AG08396 (cell line): ENCODE measurements at regions not wholly inside any gene's neighbourhood (a gene's known extent, or its start where the extent isn't known, plus 50 kb on each side); places are given as distances from the start of the nearest gene placed in this dataset.

Experiments
- DNase-seq: peaks from one replicate; pipeline ENCODE4 v3.0.0; 2012; ENCODE audit warnings: low spot score, mixed read lengths

GRCh38 chr18:2172881-2173280 lies 398.4 kb downstream of the METTL4 start:
- DNase-seq: no peak

- DNase-seq: peak; percentile 72
Observed at GRCh38 chr18:2173486-2173885, 397.8 kb downstream of the METTL4 start.

- DNase-seq: no peak
Observed at GRCh38 chr18:2178036-2178435, 393.3 kb downstream of the METTL4 start.

GRCh38 chr18:2179498-2180183 lies 391.7 kb downstream of the METTL4 start:
- no peak for DNase-seq

GRCh38 chr18:2180586-2180985 lies 390.7 kb downstream of the METTL4 start:
- DNase-seq: no peak

GRCh38 chr18:2183432-2183831 lies 387.9 kb downstream of the METTL4 start:
- DNase-seq: no peak

GRCh38 chr18:2186967-2187366 lies 384.3 kb downstream of the METTL4 start:
- no peak for DNase-seq

- no peak for DNase-seq
Observed at GRCh38 chr18:2188258-2188657, 383.0 kb downstream of the METTL4 start.

- DNase-seq: no peak
Observed at GRCh38 chr18:2191180-2191790, 380.0 kb downstream of the METTL4 start.

GRCh38 chr18:2192562-2192961 lies 378.7 kb downstream of the METTL4 start:
- no peak for DNase-seq

GRCh38 chr18:2197946-2198345 lies 373.4 kb downstream of the METTL4 start:
- DNase-seq: no peak

- DNase-seq: no peak
Observed at GRCh38 chr18:2199060-2199459, 372.2 kb downstream of the METTL4 start.

- no peak for DNase-seq
Observed at GRCh38 chr18:2201036-2201600, 370.2 kb downstream of the METTL4 start.

- no peak for DNase-seq
Observed at GRCh38 chr18:2204736-2205135, 366.6 kb downstream of the METTL4 start.

- no peak for DNase-seq
Observed at GRCh38 chr18:2207294-2207693, 364.0 kb downstream of the METTL4 start.

GRCh38 chr18:2212598-2213205 lies 358.6 kb downstream of the METTL4 start:
- no peak for DNase-seq

- DNase-seq: no peak
Observed at GRCh38 chr18:2213905-2214304, 357.4 kb downstream of the METTL4 start.

GRCh38 chr18:2217356-2217755 lies 353.9 kb downstream of the METTL4 start:
- no peak for DNase-seq

- DNase-seq: no peak
Observed at GRCh38 chr18:2218101-2218500, 353.2 kb downstream of the METTL4 start.

- DNase-seq: no peak
Observed at GRCh38 chr18:2219706-2220105, 351.6 kb downstream of the METTL4 start.

GRCh38 chr18:2222270-2223185 lies 348.8 kb downstream of the METTL4 start:
- DNase-seq: no peak

GRCh38 chr18:2223449-2223848 lies 347.9 kb downstream of the METTL4 start:
- peak; percentile 10 for DNase-seq
